Activated CD4-positive, alpha-beta T cell treated with anti-CD3 and anti-CD28 coated beads, Interleukin-2, amount 10 ng/mL, durations not matched to agents 24 days and 14 days (primary cell): ENCODE measurements at regions not wholly inside any gene's neighbourhood (a gene's known extent, or its start where the extent isn't known, plus 50 kb on each side); places are given as distances from the start of the nearest gene placed in this dataset.
"Not testable (repeated sequence)": the region's sequence is repeated elsewhere in the genome, so short reads cannot be mapped to it uniquely, and the experiment has no call there.

Experiments used
- DNase-seq: peaks from one replicate; pipeline ENCODE4 v3.0.0; 2022
- H3K27ac Mint-ChIP-seq: one replicate; pipeline ENCODE4 v1.8.0; 2022; ENCODE audit warnings: mild to moderate bottlenecking, mixed read lengths
- H3K27me3 Mint-ChIP-seq: one replicate; pipeline ENCODE4 v1.8.0; 2022; ENCODE audit warnings: mixed read lengths
- H3K36me3 Mint-ChIP-seq: one replicate; pipeline ENCODE4 v1.8.0; 2022; ENCODE audit warnings: low read depth, mild to moderate bottlenecking, mixed read lengths
- H3K4me1 Mint-ChIP-seq: one replicate; pipeline ENCODE4 v1.8.0; 2021; ENCODE audit warnings: mixed read lengths
- H3K4me3 Mint-ChIP-seq: one replicate; pipeline ENCODE4 v1.8.0; 2022; ENCODE audit warnings: mild to moderate bottlenecking, moderate library complexity, mixed read lengths
- H3K9me3 Mint-ChIP-seq: one replicate; pipeline ENCODE4 v1.8.0; 2021; ENCODE audit warnings: mixed read lengths
- intact Hi-C: fragments of 100-400 bp; cut with micrococcal nuclease; formaldehyde crosslinking; loops from one replicate; pipeline ENCODE4 v1.15.1; 2023

- intact Hi-C loops = no loop called here
- peaks cover 10% of the 10 kb centered on the region for H3K9me3 Mint-ChIP-seq
- H3K27me3 Mint-ChIP-seq = no peaks in the 10 kb centered on the region
Observed at GRCh38 chr6:14226051-14226660, 108.6 kb downstream of the CD83 start.

DNA sequence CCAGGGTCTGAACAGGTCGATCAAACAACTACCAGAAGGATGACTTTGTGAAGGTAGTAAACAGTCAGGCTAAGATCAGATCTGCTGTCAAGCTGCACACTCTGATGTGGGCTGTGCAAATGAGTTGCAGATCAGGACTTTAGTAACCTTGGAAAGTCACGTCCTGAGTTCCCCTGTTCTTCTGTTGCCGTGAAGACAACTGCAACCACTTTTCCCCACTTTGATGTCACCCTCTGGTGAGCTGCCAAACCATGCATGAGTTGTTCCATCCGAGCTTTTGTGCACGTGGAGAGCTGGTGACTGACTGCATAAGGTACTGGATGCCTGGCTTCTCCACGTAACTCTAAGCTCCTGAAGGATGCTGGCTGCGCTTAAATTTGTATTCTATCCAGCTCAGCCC lies 111.0 kb downstream of the CD83 start:
- H3K36me3 Mint-ChIP-seq = no peaks in the 10 kb centered on the region
- intact Hi-C loops = no loop called here
- no peak for DNase-seq
- H3K9me3 Mint-ChIP-seq = peaks cover 10% of the 10 kb centered on the region
- no peak overlapping the region for H3K27ac Mint-ChIP-seq
- H3K4me3 Mint-ChIP-seq = no peak overlapping the region
- H3K4me1 Mint-ChIP-seq = peaks cover 8% of the 10 kb centered on the region
- no peaks in the 10 kb centered on the region for H3K27me3 Mint-ChIP-seq

More at GRCh38 chr6:14226051-14226660, 108.6 kb downstream of the CD83 start:
- DNase-seq = no peak
- Mint-ChIP-seq H3K27ac (no peak overlapping the region), H3K4me3 (no peak overlapping the region), H3K36me3 (no peaks in the 10 kb centered on the region), H3K4me1 (peaks cover 2% of the 10 kb centered on the region)

GRCh38 chr6:14231071-14231483 lies 113.5 kb downstream of the CD83 start:
- intact Hi-C loops = loop anchor here (5.0 kb wide), 1 partner anchor 41 kb away; no protein-coding TSS in a partner anchor
- H3K27me3 Mint-ChIP-seq = no peaks in the 10 kb centered on the region
- no peak for DNase-seq
- H3K4me3 Mint-ChIP-seq = no peak overlapping the region
- peaks cover 8% of the 10 kb centered on the region for H3K4me1 Mint-ChIP-seq
- peaks cover 5% of the 10 kb centered on the region for H3K9me3 Mint-ChIP-seq
- H3K27ac Mint-ChIP-seq = no peak overlapping the region
- no peaks in the 10 kb centered on the region for H3K36me3 Mint-ChIP-seq

DNA sequence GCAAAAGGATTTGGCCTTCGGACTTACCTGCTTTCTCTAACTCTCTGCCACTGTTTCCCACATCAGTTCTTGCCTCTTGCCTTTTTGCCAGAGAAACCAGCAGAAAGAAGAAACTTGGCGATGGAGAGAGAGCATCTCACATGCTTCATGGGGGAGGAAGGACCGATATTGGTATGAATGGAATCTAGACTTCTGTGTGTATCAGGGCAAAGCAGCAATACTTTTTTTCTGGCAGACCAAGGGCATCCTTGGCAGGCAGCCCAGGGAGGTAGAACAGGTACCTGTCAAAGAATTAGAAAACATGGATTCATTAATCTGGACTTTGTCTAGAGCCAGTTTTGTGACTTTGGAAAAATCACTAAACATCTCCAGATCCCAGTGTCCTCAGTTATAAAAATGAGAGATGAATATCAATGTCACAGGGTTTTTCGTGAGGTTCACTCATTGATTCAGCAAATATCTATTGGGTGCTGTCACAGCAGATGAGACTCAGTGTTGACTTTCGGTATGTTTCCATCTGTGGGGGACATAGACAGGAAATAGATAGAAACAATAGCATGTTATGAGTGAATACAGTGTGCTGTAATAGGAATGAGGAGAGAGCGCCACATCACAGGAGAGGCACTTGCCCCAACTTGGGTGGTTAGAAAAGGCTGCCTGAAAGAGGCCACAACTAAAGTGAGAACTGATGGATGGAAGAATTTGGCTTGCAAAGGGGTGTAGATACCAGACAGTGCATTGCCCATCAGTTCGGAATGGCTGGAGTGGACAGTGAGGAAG lies 114.1 kb downstream of the CD83 start:
- Mint-ChIP-seq H3K27me3 (no peaks in the 10 kb centered on the region), H3K27ac (peak overlapping the region; percentile 54), H3K4me3 (no peak overlapping the region), H3K9me3 (peaks cover 5% of the 10 kb centered on the region), H3K36me3 (no peaks in the 10 kb centered on the region), H3K4me1 (peaks cover 8% of the 10 kb centered on the region)
- intact Hi-C loops = loop anchor here (5.0 kb wide), 1 partner anchor 41 kb away; no protein-coding TSS in a partner anchor
- no peak for DNase-seq

GRCh38 chr6:14232889-14233288 lies 115.3 kb downstream of the CD83 start:
- H3K4me1 Mint-ChIP-seq = peaks cover 8% of the 10 kb centered on the region
- intact Hi-C loops = loop anchor here (5.0 kb wide), 1 partner anchor 39 kb away; no protein-coding TSS in a partner anchor

GRCh38 chr6:14235653-14236356 lies 118.2 kb downstream of the CD83 start:
- Mint-ChIP-seq H3K4me3 (no peak overlapping the region), H3K9me3 (peaks cover 7% of the 10 kb centered on the region), H3K36me3 (no peaks in the 10 kb centered on the region), H3K4me1 (peaks cover 10% of the 10 kb centered on the region), H3K27ac (no peak overlapping the region), H3K27me3 (no peaks in the 10 kb centered on the region)
- intact Hi-C loops = no loop called here
- no peak for DNase-seq

More at GRCh38 chr6:14232889-14233288, 115.3 kb downstream of the CD83 start:
- H3K27ac Mint-ChIP-seq = no peak overlapping the region
- no peak for DNase-seq
- no peaks in the 10 kb centered on the region for H3K27me3 Mint-ChIP-seq
- H3K4me3 Mint-ChIP-seq = no peak overlapping the region
- no peaks in the 10 kb centered on the region for H3K9me3 Mint-ChIP-seq
- H3K36me3 Mint-ChIP-seq = no peaks in the 10 kb centered on the region

DNA sequence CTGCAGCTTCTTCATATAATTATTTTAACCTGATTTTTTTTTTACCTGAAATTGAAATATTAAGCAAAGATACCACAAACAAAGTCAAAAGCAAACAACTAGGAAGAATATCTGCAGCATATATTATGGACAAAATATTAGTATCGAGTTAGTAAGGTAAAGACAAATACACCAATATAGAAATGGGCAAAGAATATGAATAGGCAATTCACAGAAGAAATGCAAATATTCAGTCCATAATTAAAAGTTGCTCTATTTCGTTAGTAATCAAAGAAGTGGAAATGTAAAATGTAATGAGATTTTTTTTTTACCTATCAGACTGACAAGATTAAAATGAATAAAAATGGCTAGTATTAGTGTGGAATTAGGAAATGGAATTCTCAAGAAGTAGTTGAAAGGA lies 121.5 kb downstream of the CD83 start:
- no peak for DNase-seq
- peaks cover 14% of the 10 kb centered on the region for H3K9me3 Mint-ChIP-seq
- intact Hi-C loops = no loop called here
- H3K4me3 Mint-ChIP-seq = no peak overlapping the region
- H3K27ac Mint-ChIP-seq = no peak overlapping the region
- H3K27me3 Mint-ChIP-seq = no peaks in the 10 kb centered on the region
- H3K4me1 Mint-ChIP-seq = peaks cover 8% of the 10 kb centered on the region
- peaks cover 4% of the 10 kb centered on the region for H3K36me3 Mint-ChIP-seq

- peaks cover 14% of the 10 kb centered on the region for H3K9me3 Mint-ChIP-seq
- peaks cover 8% of the 10 kb centered on the region for H3K4me1 Mint-ChIP-seq
- H3K27me3 Mint-ChIP-seq = no peaks in the 10 kb centered on the region
- DNase-seq = no peak
- intact Hi-C loops = no loop called here
- H3K36me3 Mint-ChIP-seq = peaks cover 4% of the 10 kb centered on the region
- no peak overlapping the region for H3K4me3 Mint-ChIP-seq
- H3K27ac Mint-ChIP-seq = no peak overlapping the region
Observed at GRCh38 chr6:14240411-14241166, 123.0 kb downstream of the CD83 start.

DNA sequence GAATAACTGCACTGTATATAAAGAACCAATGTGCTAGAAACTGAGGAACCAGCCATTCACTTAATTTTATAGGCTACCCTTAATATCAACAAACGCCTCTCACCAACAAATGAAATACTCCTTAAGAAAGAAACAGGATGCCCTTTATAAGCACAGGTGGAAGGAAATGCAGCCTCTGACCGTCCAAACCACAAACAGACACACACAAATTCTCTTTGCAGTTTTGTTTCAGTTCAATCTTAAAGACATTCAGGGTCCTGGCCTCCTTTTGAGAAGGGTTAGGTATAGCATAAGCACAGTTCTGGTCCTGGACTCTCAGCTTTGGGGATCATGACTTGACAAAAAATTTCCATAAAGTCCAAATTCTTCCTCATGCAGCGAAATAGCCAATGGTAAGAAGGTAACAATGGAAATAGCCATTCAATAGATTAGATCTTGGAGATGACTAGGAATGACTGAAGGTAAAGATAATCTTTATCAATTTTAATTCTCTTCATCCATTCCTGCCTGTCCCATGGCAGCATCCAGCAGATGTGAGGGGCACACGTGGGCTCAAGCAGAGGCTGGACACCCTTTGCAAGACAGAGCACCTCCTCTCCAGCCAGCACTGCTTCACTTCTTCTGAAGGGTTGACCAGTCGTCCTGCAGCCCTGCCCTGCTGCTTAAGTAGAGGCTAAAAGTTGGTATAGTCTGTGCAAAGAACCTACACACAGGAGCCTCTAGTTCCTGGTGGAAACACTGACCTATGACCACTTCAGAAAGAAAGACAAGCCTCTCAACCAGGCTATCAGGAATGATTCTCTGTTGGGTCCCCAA lies 123.9 kb downstream of the CD83 start:
- Mint-ChIP-seq H3K9me3 (peaks cover 14% of the 10 kb centered on the region), H3K36me3 (peaks cover 4% of the 10 kb centered on the region), H3K4me1 (peaks cover 8% of the 10 kb centered on the region), H3K4me3 (no peak overlapping the region), H3K27ac (no peak overlapping the region), H3K27me3 (no peaks in the 10 kb centered on the region)
- intact Hi-C loops = no loop called here
- DNase-seq = no peak

GRCh38 chr6:14242912-14243311 lies 125.3 kb downstream of the CD83 start:
- H3K4me3 Mint-ChIP-seq, H3K27me3 Mint-ChIP-seq, H3K36me3 Mint-ChIP-seq, intact Hi-C loops, DNase-seq, H3K4me1 Mint-ChIP-seq, H3K27ac Mint-ChIP-seq: not testable (repeated sequence)
- peaks cover 14% of the 10 kb centered on the region for H3K9me3 Mint-ChIP-seq

GRCh38 chr6:14243597-14243996 lies 126.0 kb downstream of the CD83 start:
- Mint-ChIP-seq H3K4me1 (peaks cover 8% of the 10 kb centered on the region), H3K27me3 (peaks cover 4% of the 10 kb centered on the region), H3K27ac (no peak overlapping the region), H3K36me3 (peaks cover 4% of the 10 kb centered on the region), H3K9me3 (peaks cover 14% of the 10 kb centered on the region), H3K4me3 (no peak overlapping the region)
- DNase-seq = no peak
- intact Hi-C loops = no loop called here

DNA sequence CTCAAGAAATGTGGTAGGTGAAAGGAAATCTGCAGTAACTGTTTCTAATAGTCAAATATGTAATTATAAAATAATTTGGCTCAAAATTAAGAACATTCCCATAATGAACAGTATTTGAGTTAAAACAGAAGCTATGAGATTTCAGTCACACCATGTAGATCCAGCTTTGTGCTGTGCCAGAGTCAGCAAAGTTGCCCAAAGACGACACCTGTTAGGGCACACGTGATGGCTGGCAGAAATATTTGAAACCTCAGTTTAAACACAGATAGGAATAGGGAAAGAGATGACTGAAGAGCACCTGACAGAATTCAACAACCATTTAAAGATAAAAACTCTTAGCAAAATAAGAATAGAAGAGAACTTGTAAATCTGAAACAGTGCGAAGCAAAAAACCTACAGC lies 129.3 kb downstream of the CD83 start:
- H3K27me3 Mint-ChIP-seq = peaks cover 4% of the 10 kb centered on the region
- intact Hi-C loops = no loop called here
- peaks cover 4% of the 10 kb centered on the region for H3K36me3 Mint-ChIP-seq
- no peak overlapping the region for H3K27ac Mint-ChIP-seq
- H3K4me1 Mint-ChIP-seq = no peaks in the 10 kb centered on the region
- peaks cover 7% of the 10 kb centered on the region for H3K9me3 Mint-ChIP-seq
- no peak overlapping the region for H3K4me3 Mint-ChIP-seq
- DNase-seq = peak; percentile 18

DNA sequence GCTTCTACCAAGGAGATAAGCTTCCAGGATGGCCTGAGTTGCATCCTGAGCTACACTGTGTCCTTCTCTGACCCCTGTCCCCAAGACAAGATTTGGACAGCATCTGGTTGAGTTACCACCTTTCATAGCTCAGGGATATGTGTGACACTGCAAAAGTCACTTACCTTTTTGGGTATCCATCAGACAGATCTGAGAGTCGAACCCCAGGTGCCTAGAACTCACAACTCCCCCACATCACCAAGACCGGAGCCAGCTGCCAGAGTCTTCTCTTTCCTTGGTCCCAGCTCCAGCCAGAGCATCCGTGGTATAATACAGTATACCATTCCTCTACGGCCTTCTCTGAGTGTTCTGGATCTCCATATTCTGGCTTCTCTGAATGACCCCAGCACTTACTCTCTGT lies 133.0 kb downstream of the CD83 start:
- peak; percentile 39 for DNase-seq
- Mint-ChIP-seq H3K36me3 (no peaks in the 10 kb centered on the region), H3K27me3 (peaks cover 4% of the 10 kb centered on the region), H3K4me1 (peaks cover 8% of the 10 kb centered on the region), H3K4me3 (no peak overlapping the region), H3K27ac (no peak overlapping the region), H3K9me3 (no peaks in the 10 kb centered on the region)
- intact Hi-C loops = no loop called here
